NT2/D1 (cell line): ENCODE measurements at regions not wholly inside any gene's neighbourhood (a gene's known extent, or its start where the extent isn't known, plus 50 kb on each side); places are given as distances from the start of the nearest gene placed in this dataset.

Source experiments
- SUZ12 ChIP-seq: IDR thresholded peaks from 2 replicates; pipeline ENCODE4 v1.6.1; 2011; ENCODE audit not compliant: insufficient read length, insufficient read depth; ENCODE audit errors: extremely low read depth
- YY1 ChIP-seq: IDR thresholded peaks from 2 replicates; pipeline ENCODE4 v1.6.1; 2011; ENCODE audit not compliant: insufficient read length, insufficient read depth
- ZNF274 ChIP-seq: IDR thresholded peaks from 2 replicates; pipeline ENCODE4 v1.6.1; 2011; ENCODE audit warnings: mild to moderate bottlenecking, low read depth, low read length

DNA sequence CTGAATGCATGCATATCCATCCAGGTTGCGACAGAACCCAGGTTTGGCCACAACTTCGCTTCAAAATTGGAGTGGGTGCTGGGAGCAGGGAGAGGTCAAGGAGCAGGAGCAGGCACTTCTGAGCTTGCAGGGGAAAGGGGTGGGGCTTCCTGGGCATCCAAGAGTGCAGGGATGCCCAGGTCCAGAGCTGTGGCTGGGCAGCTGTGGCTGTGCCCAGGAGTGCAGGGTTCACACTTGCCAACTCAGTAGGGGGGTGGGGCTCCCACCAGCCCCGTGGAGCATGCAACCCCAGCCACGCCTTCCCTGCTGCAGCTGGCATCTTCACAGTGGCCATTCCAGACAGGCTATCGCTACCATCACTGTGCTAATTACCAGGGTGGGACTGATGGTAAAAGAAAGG lies 115.3 kb upstream of the MTNR1B start:
- TF ChIP-seq ZNF274: no peak
- no peak for TF ChIP-seq YY1
- no peak for TF ChIP-seq SUZ12
